ENCODE measurements at regions not wholly inside any gene's neighbourhood (a gene's known extent, or its start where the extent isn't known, plus 50 kb on each side); places are given as distances from the start of the nearest gene placed in this dataset.

- H3K4me3 Mint-ChIP-seq, result no peak overlapping the region
- CTCF ChIA-PET (ENCODE audit: partially characterized antibody), result no interaction called here
Observed at GRCh38 chr15:29567336-29567735, 254.9 kb downstream of the TJP1 start.

DNA sequence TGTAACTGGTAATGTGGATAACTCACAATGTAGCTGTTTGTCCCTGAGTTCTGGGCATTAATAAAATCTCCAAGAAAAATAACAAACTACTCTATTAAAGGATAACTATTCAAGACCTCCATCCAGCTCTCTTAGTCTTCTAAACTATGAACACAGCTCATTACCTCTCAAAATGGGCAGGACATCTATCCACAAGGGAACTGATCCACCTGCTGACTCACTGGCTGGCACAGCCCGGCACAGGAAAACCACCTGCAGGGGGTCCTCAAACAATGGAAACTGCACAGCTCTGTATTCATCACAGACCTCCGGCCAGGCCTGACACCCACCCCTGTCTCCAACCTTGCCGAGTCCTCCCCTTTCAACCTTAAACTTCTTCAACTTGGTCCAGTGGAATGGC lies 255.4 kb downstream of the TJP1 start:
- Mint-ChIP-seq H3K27me3 (peaks cover 19 to 35% of the 10 kb centered on the region in 2 donors), H3K9me3 (peaks cover 0 to 7% (median 2%) of the 10 kb centered on the region in 8 donors), H3K4me1 (peaks cover 2 to 14% (median 8%) of the 10 kb centered on the region in 4 donors), H3K4me3 (no peak overlapping the region), H3K36me3 (no peaks in the 10 kb centered on the region), H3K27ac (no peak overlapping the region)
- intact Hi-C loops (cut with micrococcal nuclease), result no loop called here
- H3K4me3 ChIP-seq (ENCODE audit: low read length in 2 of 2), result no peak overlapping the region
- DNase-seq, result no peak
- no peaks in the 10 kb centered on the region for H3K4me1 ChIP-seq (ENCODE audit: insufficient read depth, low read length)
- H3K36me3 ChIP-seq (ENCODE audit: insufficient read depth, low read length), result no peaks in the 10 kb centered on the region
- H3K27ac ChIP-seq (ENCODE audit: low read depth, low read length), result no peak overlapping the region
- no peaks in the 10 kb centered on the region for H3K9me3 ChIP-seq (ENCODE audit: control insufficient read depth in 1 of 2, low read length in 2 of 2)
- peaks cover 22% of the 10 kb centered on the region for H3K27me3 ChIP-seq (ENCODE audit: insufficient read depth, low read length)
- ChIA-PET CTCF (ENCODE audit: partially characterized antibody) (no interaction called here), POLR2A (ENCODE audit: partially characterized antibody) (no interaction called here)

More at GRCh38 chr15:29567336-29567735, 254.9 kb downstream of the TJP1 start:
- Mint-ChIP-seq H3K27me3 (peaks cover 19 to 39% of the 10 kb centered on the region in 2 donors), H3K36me3 (no peaks in the 10 kb centered on the region), H3K27ac (no peak overlapping the region), H3K4me1 (peaks cover 2 to 18% (median 10%) of the 10 kb centered on the region in 4 donors), H3K9me3 (peaks cover 0 to 7% (median under 1%) of the 10 kb centered on the region in 8 donors)
- POLR2A ChIA-PET (ENCODE audit: partially characterized antibody), result no interaction called here
- Histone ChIP-seq H3K4me3 (ENCODE audit: low read length in 2 of 2) (no peak overlapping the region), H3K27me3 (ENCODE audit: insufficient read depth, low read length) (peaks cover 26% of the 10 kb centered on the region), H3K36me3 (ENCODE audit: insufficient read depth, low read length) (no peaks in the 10 kb centered on the region), H3K9me3 (ENCODE audit: control insufficient read depth in 1 of 2, low read length in 2 of 2) (no peaks in the 10 kb centered on the region), H3K27ac (ENCODE audit: low read depth, low read length) (no peak overlapping the region), H3K4me1 (ENCODE audit: insufficient read depth, low read length) (no peaks in the 10 kb centered on the region)
- intact Hi-C loops (cut with micrococcal nuclease), result no loop called here
- no peak for DNase-seq

DNA sequence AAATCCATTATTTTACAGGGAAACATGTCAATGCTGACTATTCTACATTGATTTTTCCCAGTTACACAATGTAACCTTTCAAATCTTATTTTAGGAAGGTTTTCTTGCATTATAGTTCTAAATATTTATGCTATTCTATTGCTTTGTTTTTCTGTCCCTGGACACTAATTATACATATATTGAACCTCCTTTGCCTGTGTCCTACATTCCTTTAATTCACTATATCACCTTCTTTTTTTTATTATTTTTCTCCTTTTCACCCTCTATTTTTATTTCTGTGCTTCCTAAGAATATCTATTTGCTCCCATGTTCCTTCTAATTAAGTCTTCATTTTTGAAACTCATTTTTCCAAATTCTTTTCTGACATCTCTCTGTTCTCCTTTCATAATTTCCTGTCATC lies 259.2 kb downstream of the TJP1 start:
- no peaks in the 10 kb centered on the region for H3K4me1 Mint-ChIP-seq
- H3K27ac Mint-ChIP-seq, result no peak overlapping the region
- H3K4me3 Mint-ChIP-seq, result no peak overlapping the region
- H3K9me3 Mint-ChIP-seq, result peaks cover 0 to 10% (median 7%) of the 10 kb centered on the region in 8 donors
- no peaks in the 10 kb centered on the region for H3K9me3 ChIP-seq (ENCODE audit: control insufficient read depth in 1 of 2, low read length in 2 of 2)
- CTCF ChIA-PET (ENCODE audit: partially characterized antibody), result no interaction called here
- peaks cover 9 to 19% of the 10 kb centered on the region in 2 donors for H3K27me3 Mint-ChIP-seq
- H3K4me3 ChIP-seq (ENCODE audit: low read length in 2 of 2), result no peak overlapping the region
- no peaks in the 10 kb centered on the region for H3K36me3 ChIP-seq (ENCODE audit: insufficient read depth, low read length)
- DNase-seq, result no peak
- intact Hi-C loops (cut with micrococcal nuclease), result no loop called here
- H3K27me3 ChIP-seq (ENCODE audit: insufficient read depth, low read length), result peaks cover 6% of the 10 kb centered on the region
- POLR2A ChIA-PET (ENCODE audit: partially characterized antibody), result no interaction called here
- H3K36me3 Mint-ChIP-seq, result no peaks in the 10 kb centered on the region
- no peaks in the 10 kb centered on the region for H3K4me1 ChIP-seq (ENCODE audit: insufficient read depth, low read length)
- no peak overlapping the region for H3K27ac ChIP-seq (ENCODE audit: low read depth, low read length)

DNA sequence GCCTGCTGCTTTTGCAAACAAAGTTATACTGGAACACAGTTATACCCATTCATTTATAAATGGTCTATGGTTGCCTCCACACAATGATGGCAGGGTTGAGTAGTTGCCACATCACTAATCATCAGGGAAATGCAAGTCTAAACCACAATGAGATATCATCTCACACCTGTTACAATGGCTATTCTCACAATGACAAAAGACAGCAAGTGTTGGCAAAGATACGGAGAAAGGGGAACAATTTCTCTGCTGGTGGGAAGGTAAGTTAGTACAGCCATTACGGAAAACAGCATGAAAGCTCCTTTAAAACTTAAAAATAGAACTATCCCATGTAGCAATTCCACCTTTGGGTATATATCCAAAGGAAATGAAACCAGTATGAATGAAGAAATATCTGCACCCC lies 261.4 kb downstream of the TJP1 start:
- Mint-ChIP-seq H3K9me3 (peaks cover 0 to 10% (median 4%) of the 10 kb centered on the region in 8 donors), H3K4me1 (no peaks in the 10 kb centered on the region), H3K27me3 (peaks cover 0 to 4% of the 10 kb centered on the region in 2 donors), H3K36me3 (no peaks in the 10 kb centered on the region), H3K27ac (no peak overlapping the region), H3K4me3 (no peak overlapping the region)
- no peaks in the 10 kb centered on the region for H3K9me3 ChIP-seq (ENCODE audit: control insufficient read depth in 1 of 2, low read length in 2 of 2)
- H3K4me1 ChIP-seq (ENCODE audit: insufficient read depth, low read length), result no peaks in the 10 kb centered on the region
- ChIA-PET CTCF (ENCODE audit: partially characterized antibody) (no interaction called here), POLR2A (ENCODE audit: partially characterized antibody) (no interaction called here)
- H3K27ac ChIP-seq (ENCODE audit: low read depth, low read length), result no peak overlapping the region
- H3K4me3 ChIP-seq (ENCODE audit: low read length in 2 of 2), result no peak overlapping the region
- DNase-seq, result no peak
- intact Hi-C loops (cut with micrococcal nuclease), result no loop called here
- no peaks in the 10 kb centered on the region for H3K27me3 ChIP-seq (ENCODE audit: insufficient read depth, low read length)
- no peaks in the 10 kb centered on the region for H3K36me3 ChIP-seq (ENCODE audit: insufficient read depth, low read length)

GRCh38 chr15:29558261-29558660 lies 264.0 kb downstream of the TJP1 start:
- ChIA-PET POLR2A (ENCODE audit: partially characterized antibody) (no interaction called here), CTCF (ENCODE audit: partially characterized antibody) (no interaction called here)
- Mint-ChIP-seq H3K27me3 (peaks cover 0 to 3% of the 10 kb centered on the region in 2 donors), H3K27ac (no peak overlapping the region), H3K9me3 (peaks cover 0 to 12% (median 6%) of the 10 kb centered on the region in 8 donors), H3K36me3 (no peaks in the 10 kb centered on the region), H3K4me1 (no peaks in the 10 kb centered on the region), H3K4me3 (no peak overlapping the region)
- intact Hi-C loops (cut with micrococcal nuclease), result no loop called here
- DNase-seq, result no peak
- Histone ChIP-seq H3K27me3 (ENCODE audit: insufficient read depth, low read length) (no peaks in the 10 kb centered on the region), H3K27ac (ENCODE audit: low read depth, low read length) (no peak overlapping the region), H3K4me3 (ENCODE audit: low read length in 2 of 2) (no peak overlapping the region), H3K4me1 (ENCODE audit: insufficient read depth, low read length) (no peaks in the 10 kb centered on the region), H3K9me3 (ENCODE audit: control insufficient read depth in 1 of 2, low read length in 2 of 2) (no peaks in the 10 kb centered on the region), H3K36me3 (ENCODE audit: insufficient read depth, low read length) (no peaks in the 10 kb centered on the region)

GRCh38 chr15:29557171-29557570 lies 265.1 kb downstream of the TJP1 start:
- Mint-ChIP-seq H3K27me3 (peaks cover 0 to 3% of the 10 kb centered on the region in 2 donors), H3K36me3 (no peaks in the 10 kb centered on the region), H3K4me3 (no peak overlapping the region), H3K4me1 (no peaks in the 10 kb centered on the region), H3K27ac (no peak overlapping the region), H3K9me3 (peaks cover 0 to 12% (median 5%) of the 10 kb centered on the region in 8 donors)
- no peak for DNase-seq
- no peaks in the 10 kb centered on the region for H3K9me3 ChIP-seq (ENCODE audit: control insufficient read depth in 1 of 2, low read length in 2 of 2)
- ChIA-PET CTCF (ENCODE audit: partially characterized antibody) (no interaction called here), POLR2A (ENCODE audit: partially characterized antibody) (no interaction called here)
- H3K27me3 ChIP-seq (ENCODE audit: insufficient read depth, low read length), result no peaks in the 10 kb centered on the region
- no peaks in the 10 kb centered on the region for H3K4me1 ChIP-seq (ENCODE audit: insufficient read depth, low read length)
- H3K36me3 ChIP-seq (ENCODE audit: insufficient read depth, low read length), result no peaks in the 10 kb centered on the region
- H3K4me3 ChIP-seq (ENCODE audit: low read length in 2 of 2), result no peak overlapping the region
- no peak overlapping the region for H3K27ac ChIP-seq (ENCODE audit: low read depth, low read length)
- intact Hi-C loops (cut with micrococcal nuclease), result no loop called here

GRCh38 chr15:29556380-29556779 lies 265.9 kb downstream of the TJP1 start:
- H3K36me3 ChIP-seq (ENCODE audit: insufficient read depth, low read length), result no peaks in the 10 kb centered on the region
- H3K9me3 Mint-ChIP-seq, result peaks cover 0 to 12% (median 5%) of the 10 kb centered on the region in 8 donors
- no peaks in the 10 kb centered on the region for H3K36me3 Mint-ChIP-seq
- no peak for DNase-seq
- no peak overlapping the region for H3K27ac Mint-ChIP-seq
- H3K4me3 ChIP-seq (ENCODE audit: low read length in 2 of 2), result no peak overlapping the region
- no peaks in the 10 kb centered on the region for H3K27me3 ChIP-seq (ENCODE audit: insufficient read depth, low read length)
- ChIA-PET POLR2A (ENCODE audit: partially characterized antibody) (no interaction called here), CTCF (ENCODE audit: partially characterized antibody) (no interaction called here)
- H3K4me3 Mint-ChIP-seq, result no peak overlapping the region
- intact Hi-C loops (cut with micrococcal nuclease), result no loop called here
- no peaks in the 10 kb centered on the region for H3K9me3 ChIP-seq (ENCODE audit: control insufficient read depth in 1 of 2, low read length in 2 of 2)
- no peaks in the 10 kb centered on the region for H3K4me1 ChIP-seq (ENCODE audit: insufficient read depth, low read length)
- H3K27ac ChIP-seq (ENCODE audit: low read depth, low read length), result no peak overlapping the region
- peaks cover 0 to 3% of the 10 kb centered on the region in 2 donors for H3K27me3 Mint-ChIP-seq
- H3K4me1 Mint-ChIP-seq, result no peaks in the 10 kb centered on the region

GRCh38 chr15:29554531-29554930 lies 267.7 kb downstream of the TJP1 start:
- Histone ChIP-seq H3K4me3 (ENCODE audit: low read length in 2 of 2) (no peak overlapping the region), H3K27ac (ENCODE audit: low read depth, low read length) (no peak overlapping the region), H3K27me3 (ENCODE audit: insufficient read depth, low read length) (no peaks in the 10 kb centered on the region), H3K4me1 (ENCODE audit: insufficient read depth, low read length) (no peaks in the 10 kb centered on the region), H3K36me3 (ENCODE audit: insufficient read depth, low read length) (no peaks in the 10 kb centered on the region), H3K9me3 (ENCODE audit: control insufficient read depth in 1 of 2, low read length in 2 of 2) (no peaks in the 10 kb centered on the region)
- Mint-ChIP-seq H3K27ac (no peak overlapping the region), H3K4me1 (no peaks in the 10 kb centered on the region), H3K4me3 (no peak overlapping the region), H3K9me3 (peaks cover 0 to 10% (median 3%) of the 10 kb centered on the region in 8 donors), H3K36me3 (no peaks in the 10 kb centered on the region), H3K27me3 (peaks cover under 1 to 3% of the 10 kb centered on the region in 2 donors)
- intact Hi-C loops (cut with micrococcal nuclease), result no loop called here
- DNase-seq, result no peak
- POLR2A ChIA-PET (ENCODE audit: partially characterized antibody), result no interaction called here
- CTCF ChIA-PET (ENCODE audit: partially characterized antibody), result no interaction called here

Data from CD4-positive, alpha-beta memory T cell (primary cell).